Lung (tissue), 11 donors: ENCODE measurements at regions not wholly inside any gene's neighbourhood (a gene's known extent, or its start where the extent isn't known, plus 50 kb on each side); places are given as distances from the start of the nearest gene placed in this dataset.

Experiments used
- ATAC-seq: fragments of 200-7000 bp; cut with Tn5 transposase; one replicate; pipeline ENCODE4 v1.9.1; 2020; ENCODE audit warnings: moderate number of reproducible peaks; ENCODE audit not compliant: insufficient read depth, low FRiP score
- DNase-seq, 3 donors: peaks; one replicate each; pipeline ENCODE4 v3.0.0-alpha.2; 2013 to 2017
- H3K27ac ChIP-seq, 2 donors: one replicate each; pipeline ENCODE4 v1.5.1; 2013; ENCODE audit warnings: mild to moderate bottlenecking in 2 of 2, moderate library complexity in 2 of 2, control low read depth in 1 of 2, inconsistent platforms in 1 of 2, low read depth in 1 of 2, low read length in 1 of 2
- H3K27me3 ChIP-seq, 3 donors: one replicate each; pipeline ENCODE4 v1.5.1; 2013; ENCODE audit warnings: low read length in 2 of 3; ENCODE audit not compliant: control insufficient read depth in 3 of 3, insufficient read depth in 3 of 3
- H3K36me3 ChIP-seq, 4 donors: one replicate each; pipeline ENCODE4 v1.5.1; 2013; ENCODE audit warnings: low read length in 4 of 4, mild to moderate bottlenecking in 1 of 4, moderate library complexity in 1 of 4; ENCODE audit not compliant: control insufficient read depth in 4 of 4, insufficient read depth in 4 of 4
- H3K4me1 ChIP-seq, 5 donors: one replicate each; pipeline ENCODE4 v1.5.1; 2013; ENCODE audit warnings: low read length in 5 of 5, mild to moderate bottlenecking in 2 of 5, moderate library complexity in 1 of 5; ENCODE audit not compliant: control insufficient read depth in 5 of 5, insufficient read depth in 5 of 5
- H3K4me3 ChIP-seq: one replicate; pipeline ENCODE4 v1.5.1; 2013; ENCODE audit warnings: mild to moderate bottlenecking, control low read depth, moderate library complexity
- H3K9ac ChIP-seq, 2 donors: one replicate each; pipeline ENCODE4 v1.5.1; 2013; ENCODE audit warnings: low read length in 2 of 2, control low read depth in 1 of 2; ENCODE audit not compliant: insufficient read depth in 1 of 2
- H3K9me3 ChIP-seq, 4 donors: one replicate each; pipeline ENCODE4 v1.5.1; 2013; ENCODE audit warnings: low read length in 3 of 4, mild to moderate bottlenecking in 1 of 4, moderate library complexity in 1 of 4; ENCODE audit not compliant: control insufficient read depth in 4 of 4, insufficient read depth in 3 of 4
- WGBS, 2 donors: extraction: QIAGEN DNeasy Blood & Tissue Kit; methylation state at CpG; one replicate each; pipeline ENCODE4 v1.1.7; 2013; 5-methylcytosine and 5-hydroxymethylcytosine counted together
- TF ChIP-seq, protein P1 (sequence below): IDR thresholded peaks from 2 replicates; pipeline ENCODE4 v1.5.1; 2012; ENCODE audit warnings: mild to moderate bottlenecking; ENCODE audit errors: control extremely low read depth, extremely low read depth
- donor health status: control.
- donor health status: control.
- donor health status: Bipolar disorder and iron deficiency.
- donor health status: healthy.
- donor health status: DM: yes; HTN: yes; CAD: no.

DNA sequence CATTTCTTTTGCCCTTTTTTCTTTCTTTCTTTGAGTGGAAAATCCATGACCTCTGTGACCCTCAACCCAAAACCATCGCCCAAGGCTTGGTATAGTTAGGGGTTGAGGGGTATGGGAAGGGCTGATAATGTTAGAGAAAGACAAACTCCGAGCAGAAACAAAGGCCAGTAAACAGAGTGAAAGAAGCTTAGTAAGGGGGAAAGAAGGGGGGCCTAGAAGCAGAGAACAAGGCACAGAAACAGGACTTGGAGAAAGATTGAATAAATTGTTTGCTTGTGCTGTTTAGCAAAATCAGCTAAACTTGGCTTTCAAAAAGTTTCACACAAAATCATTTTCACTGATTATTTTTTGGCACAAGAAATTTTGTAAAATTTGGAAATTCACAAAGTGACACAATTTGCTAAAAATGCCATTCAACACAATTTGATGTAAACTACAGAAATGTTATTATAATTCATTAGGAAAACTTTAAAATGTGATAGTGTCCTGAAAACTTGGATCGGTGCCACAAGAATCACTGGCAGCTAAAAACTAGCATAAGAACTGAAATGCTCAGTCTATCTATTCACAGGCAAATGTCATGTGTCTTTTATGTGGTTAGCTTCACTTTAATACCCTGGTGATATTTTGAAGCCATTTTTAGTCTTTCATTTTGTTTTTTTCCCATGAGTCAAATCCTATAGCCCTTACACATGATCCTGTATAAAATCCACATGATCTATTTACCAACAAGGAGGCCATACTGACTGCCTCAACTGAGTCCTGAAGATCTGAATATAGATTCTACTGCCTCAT is 276.4 kb downstream of the NR2F1-AS1 start:
- no peak for ATAC-seq
- no peaks in the 10 kb centered on the region for H3K27me3 ChIP-seq
- DNase-seq = peak; percentile 40 to 93 (median 91)
- peaks cover 0 to 42% (median 0%) of the 10 kb centered on the region in 5 donors for H3K4me1 ChIP-seq
- H3K4me3 ChIP-seq = no peak overlapping the region
- 75 to 77% methylated on average over 3 of the region's 3 CpGs for WGBS, 2 donors
- peak overlapping the region in 1 of 2 donors; percentile 88 for H3K9ac ChIP-seq
- no peaks in the 10 kb centered on the region for H3K36me3 ChIP-seq
- no peak overlapping the region for H3K27ac ChIP-seq
- H3K9me3 ChIP-seq = no peaks in the 10 kb centered on the region
- TF ChIP-seq, protein P1, sequence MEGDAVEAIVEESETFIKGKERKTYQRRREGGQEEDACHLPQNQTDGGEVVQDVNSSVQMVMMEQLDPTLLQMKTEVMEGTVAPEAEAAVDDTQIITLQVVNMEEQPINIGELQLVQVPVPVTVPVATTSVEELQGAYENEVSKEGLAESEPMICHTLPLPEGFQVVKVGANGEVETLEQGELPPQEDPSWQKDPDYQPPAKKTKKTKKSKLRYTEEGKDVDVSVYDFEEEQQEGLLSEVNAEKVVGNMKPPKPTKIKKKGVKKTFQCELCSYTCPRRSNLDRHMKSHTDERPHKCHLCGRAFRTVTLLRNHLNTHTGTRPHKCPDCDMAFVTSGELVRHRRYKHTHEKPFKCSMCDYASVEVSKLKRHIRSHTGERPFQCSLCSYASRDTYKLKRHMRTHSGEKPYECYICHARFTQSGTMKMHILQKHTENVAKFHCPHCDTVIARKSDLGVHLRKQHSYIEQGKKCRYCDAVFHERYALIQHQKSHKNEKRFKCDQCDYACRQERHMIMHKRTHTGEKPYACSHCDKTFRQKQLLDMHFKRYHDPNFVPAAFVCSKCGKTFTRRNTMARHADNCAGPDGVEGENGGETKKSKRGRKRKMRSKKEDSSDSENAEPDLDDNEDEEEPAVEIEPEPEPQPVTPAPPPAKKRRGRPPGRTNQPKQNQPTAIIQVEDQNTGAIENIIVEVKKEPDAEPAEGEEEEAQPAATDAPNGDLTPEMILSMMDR = no peak

DNA sequence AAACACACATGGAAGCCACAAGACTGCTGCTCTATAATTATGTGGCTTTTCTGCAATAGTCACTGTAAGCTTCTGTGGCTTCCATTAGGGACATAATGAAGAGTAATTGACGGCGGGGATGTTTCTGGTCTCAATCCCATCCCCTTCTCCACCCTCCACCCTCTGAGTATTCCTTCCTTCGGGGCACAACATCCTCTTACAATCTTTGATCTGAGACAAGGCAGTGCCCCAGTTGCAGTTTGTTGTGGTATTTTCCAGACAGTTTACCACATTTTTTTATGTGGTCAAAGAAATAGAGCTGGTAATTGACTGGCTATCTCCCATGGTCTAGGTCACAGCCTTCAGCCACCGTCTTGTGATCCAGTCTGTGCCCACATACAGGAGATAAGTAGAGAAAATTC is 277.7 kb downstream of the NR2F1-AS1 start:
- ATAC-seq (no peak), DNase-seq (no peak)
- no peak overlapping the region for H3K27ac ChIP-seq
- no peak overlapping the region for H3K9ac ChIP-seq
- peaks cover 0 to 46% (median 0%) of the 10 kb centered on the region in 5 donors for H3K4me1 ChIP-seq
- 78 to 81% methylated on average over 4 of the region's 4 CpGs for WGBS, 2 donors
- H3K4me3 ChIP-seq = no peak overlapping the region
- H3K27me3 ChIP-seq = no peaks in the 10 kb centered on the region
- TF ChIP-seq, protein P1 = no peak
- H3K36me3 ChIP-seq = no peaks in the 10 kb centered on the region
- H3K9me3 ChIP-seq = no peaks in the 10 kb centered on the region

DNA sequence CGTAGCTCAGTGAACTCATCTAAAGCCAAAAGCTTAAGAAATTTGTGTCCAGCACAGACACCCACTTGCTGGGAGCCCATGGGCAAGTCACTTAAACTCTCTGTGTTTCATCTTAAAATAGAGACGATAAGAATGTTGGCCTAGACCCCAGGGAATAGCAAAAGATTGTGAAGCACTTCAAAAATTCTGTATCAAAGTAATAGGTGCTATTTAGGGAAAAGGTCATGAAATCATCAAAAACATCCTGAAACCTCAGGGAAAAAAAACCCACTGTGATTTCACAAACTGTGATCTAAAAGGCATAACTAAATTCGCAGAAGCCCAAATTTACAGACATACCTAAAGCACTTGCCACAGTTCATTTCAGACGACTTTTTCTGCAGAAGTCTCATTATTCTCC is 278.3 kb downstream of the NR2F1-AS1 start:
- Histone ChIP-seq H3K9ac (no peak overlapping the region), H3K9me3 (no peaks in the 10 kb centered on the region), H3K4me1 (peaks cover 0 to 43% (median 0%) of the 10 kb centered on the region in 5 donors), H3K27ac (no peak overlapping the region), H3K4me3 (no peak overlapping the region), H3K36me3 (no peaks in the 10 kb centered on the region), H3K27me3 (no peaks in the 10 kb centered on the region)
- 71 to 80% methylated on average over 4 of the region's 4 CpGs for WGBS, 2 donors
- ATAC-seq (no peak), DNase-seq (no peak)
- TF ChIP-seq, protein P1 = no peak
